Trophoblast cell (in vitro differentiated cells and primary cell): ENCODE measurements at regions not wholly inside any gene's neighbourhood (a gene's known extent, or its start where the extent isn't known, plus 50 kb on each side); places are given as distances from the start of the nearest gene placed in this dataset.

Source experiments
- DNase-seq, 2 donors: peaks; one replicate each; pipeline ENCODE4 v3.0.0-alpha.2; 2016
- H2AFZ ChIP-seq: 2 replicates; pipeline ENCODE4 v1.6.1; 2013; ENCODE audit warnings: low read length, moderate library complexity, mild to moderate bottlenecking; ENCODE audit not compliant: insufficient read depth, poor library complexity
- H2AK5ac ChIP-seq: 2 replicates; pipeline ENCODE4 v1.6.1; 2013; ENCODE audit warnings: mild to moderate bottlenecking, low read length
- H2BK120ac ChIP-seq: 2 replicates; pipeline ENCODE4 v1.6.1; 2013; ENCODE audit warnings: low read length, mild to moderate bottlenecking, moderate library complexity; ENCODE audit not compliant: insufficient read depth, poor library complexity
- H2BK12ac ChIP-seq: 2 replicates; pipeline ENCODE4 v1.6.1; 2013; ENCODE audit warnings: mild to moderate bottlenecking, low read length, moderate library complexity
- H2BK5ac ChIP-seq: 2 replicates; pipeline ENCODE4 v1.6.1; 2013; ENCODE audit warnings: low read length, low read depth, moderate library complexity, mild to moderate bottlenecking; ENCODE audit not compliant: poor library complexity
- H3K14ac ChIP-seq: 2 replicates; pipeline ENCODE4 v1.6.1; 2013; ENCODE audit warnings: mild to moderate bottlenecking, low read length
- H3K18ac ChIP-seq: 2 replicates; pipeline ENCODE4 v1.6.1; 2013; ENCODE audit warnings: mild to moderate bottlenecking, low read length
- H3K23ac ChIP-seq: 2 replicates; pipeline ENCODE4 v1.6.1; 2013; ENCODE audit warnings: low read length
- H3K27ac ChIP-seq: 2 replicates; pipeline ENCODE4 v1.5.1; 2013; ENCODE audit warnings: low read depth, mild to moderate bottlenecking, inconsistent platforms, low read length, moderate library complexity
- H3K27me3 ChIP-seq: 2 replicates; pipeline ENCODE4 v1.6.1; 2013; ENCODE audit warnings: inconsistent platforms, mild to moderate bottlenecking, low read length, moderate library complexity; ENCODE audit not compliant: insufficient read depth
- H3K36me3 ChIP-seq, 2 experiments: 1 replicate in 1 of 2; 2 replicates in 1 of 2; pipeline ENCODE4 v1.6.1; 2013; ENCODE audit warnings: low read length in 2 of 2, mild to moderate bottlenecking in 2 of 2, moderate library complexity in 1 of 2; ENCODE audit not compliant: insufficient read depth in 2 of 2, control insufficient read depth in 1 of 2
- H3K4ac ChIP-seq: 2 replicates; pipeline ENCODE4 v1.6.1; 2013; ENCODE audit warnings: low read depth, mild to moderate bottlenecking, low read length, moderate library complexity
- H3K4me1 ChIP-seq, 2 experiments: 1 replicate in 1 of 2; 2 replicates in 1 of 2; pipeline ENCODE4 v1.6.1; 2013; ENCODE audit warnings: low read length in 2 of 2, mild to moderate bottlenecking in 2 of 2, moderate library complexity in 1 of 2; ENCODE audit not compliant: insufficient read depth in 2 of 2, control insufficient read depth in 1 of 2
- H3K4me2 ChIP-seq: 2 replicates; pipeline ENCODE4 v1.6.1; 2013; ENCODE audit warnings: inconsistent platforms, mild to moderate bottlenecking, low read length, moderate library complexity
- H3K4me3 ChIP-seq: 2 replicates; pipeline ENCODE4 v1.5.1; 2013; ENCODE audit warnings: mild to moderate bottlenecking, low read depth, low read length, inconsistent platforms
- H3K79me1 ChIP-seq: one replicate; pipeline ENCODE4 v1.6.1; 2013; ENCODE audit warnings: low read length
- H3K79me2 ChIP-seq: 2 replicates; pipeline ENCODE4 v1.6.1; 2013; ENCODE audit warnings: low read length, mild to moderate bottlenecking; ENCODE audit not compliant: control insufficient read depth, insufficient read depth, poor library complexity
- H3K9ac ChIP-seq: 2 replicates; pipeline ENCODE4 v1.6.1; 2013; ENCODE audit warnings: mild to moderate bottlenecking, low read length
- H3K9me3 ChIP-seq: 2 replicates; pipeline ENCODE4 v1.6.1; 2013; ENCODE audit warnings: low read depth, mild to moderate bottlenecking, control low read depth, inconsistent platforms, low read length; ENCODE audit not compliant: insufficient read depth
- H4K12ac ChIP-seq: 2 replicates; pipeline ENCODE4 v1.6.1; 2013; ENCODE audit warnings: low read depth, mild to moderate bottlenecking, low read length, moderate library complexity
- H4K8ac ChIP-seq: 2 replicates; pipeline ENCODE4 v1.6.1; 2013; ENCODE audit warnings: low read depth, mild to moderate bottlenecking, low read length, moderate library complexity
- H4K91ac ChIP-seq: one replicate; pipeline ENCODE4 v1.6.1; 2013; ENCODE audit warnings: low read depth, mild to moderate bottlenecking, low read length, moderate library complexity
- WGBS: extraction: QIAGEN DNeasy Blood & Tissue Kit; methylation state at CpG from one replicate; pipeline ENCODE4 v1.1.7; 2013; ENCODE audit warnings: missing lambda C conversion rate; ENCODE audit not compliant: insufficient read length, insufficient coverage; ENCODE audit errors: extremely low coverage; 5-methylcytosine and 5-hydroxymethylcytosine counted together

DNA sequence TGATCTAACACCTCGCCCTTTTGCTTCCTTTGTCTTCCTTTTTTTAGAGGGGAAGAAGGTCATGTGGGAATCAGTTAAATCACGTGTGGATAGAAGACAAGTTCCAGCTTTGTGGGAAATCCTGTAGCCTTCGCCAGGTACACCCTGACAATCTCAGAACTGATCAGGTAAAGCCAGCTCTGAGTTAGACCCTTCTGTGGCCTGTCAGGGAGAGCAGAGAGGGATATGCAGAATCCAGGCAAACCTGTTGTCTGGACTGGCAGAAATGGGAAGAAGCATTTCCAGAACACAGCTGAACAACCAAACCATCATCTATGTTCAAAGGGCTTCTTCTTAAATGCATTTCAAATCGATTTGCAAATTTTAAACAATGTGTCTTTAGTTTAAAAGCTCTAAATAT is 247.4 kb upstream of the FN1 start:
- no peak overlapping the region for H4K8ac ChIP-seq
- no peak for DNase-seq

DNA sequence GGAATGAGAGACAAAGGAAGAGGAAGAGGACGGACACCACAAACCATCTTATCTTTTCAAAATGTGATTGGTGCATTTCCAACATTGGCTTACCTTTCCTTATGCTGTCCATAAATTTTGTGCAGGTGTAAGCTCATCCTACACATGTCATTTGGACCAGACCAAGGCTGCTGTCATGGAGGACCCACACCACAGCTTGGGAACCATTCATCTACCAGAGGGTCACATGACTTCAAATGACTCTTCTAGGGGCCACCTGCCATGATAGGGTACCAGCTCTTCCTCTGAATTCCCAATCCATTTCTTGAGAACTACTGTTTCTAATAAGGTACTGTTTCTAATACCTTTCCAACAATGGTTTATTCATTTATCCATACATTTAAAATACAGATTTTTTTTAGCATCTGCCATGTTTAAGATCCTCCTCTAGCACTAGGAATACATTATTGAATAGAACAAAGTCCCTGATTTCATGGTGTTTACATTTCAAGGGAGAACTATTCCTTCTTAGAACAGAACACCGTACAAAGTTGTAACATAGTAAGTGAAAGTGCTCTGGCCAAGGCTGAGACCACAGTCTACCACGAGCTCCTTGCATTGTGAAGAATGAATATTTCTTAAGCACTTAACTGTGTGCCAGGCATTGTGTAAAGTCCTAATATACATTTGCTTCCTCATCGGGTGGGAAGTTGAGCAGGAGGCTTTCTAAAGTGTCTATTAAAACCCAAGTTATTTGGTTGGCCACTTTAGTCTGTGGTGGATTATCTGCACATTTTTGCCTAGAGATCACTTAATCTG is 246.1 kb upstream of the FN1 start:
- H4K12ac ChIP-seq: no peak overlapping the region

More for the DNA sequence above, 247.4 kb upstream of the FN1 start:
- Histone ChIP-seq H3K4ac (no peak overlapping the region), H3K4me3 (no peak overlapping the region), H2BK12ac (peak overlapping the region; percentile 3), H3K23ac (no peak overlapping the region), H2AK5ac (no peak overlapping the region), H4K12ac (no peak overlapping the region), H3K18ac (no peak overlapping the region), H2BK5ac (peak overlapping the region; percentile 10), H3K79me1 (peaks cover 28% of the 10 kb centered on the region), H3K14ac (no peak overlapping the region), H3K4me2 (no peak overlapping the region), H3K27ac (peak overlapping the region; percentile 68), H3K36me3 (no peaks in the 10 kb centered on the region), H3K79me2 (no peaks in the 10 kb centered on the region), H2AFZ (no peak overlapping the region), H2BK120ac (peak overlapping the region; percentile 15), H3K9me3 (no peaks in the 10 kb centered on the region), H3K27me3 (no peaks in the 10 kb centered on the region), H3K4me1 (peaks cover 2 to 7% of the 10 kb centered on the region in 2 experiments), H3K9ac (no peak overlapping the region), H4K91ac (no peak overlapping the region)
- no CpG with 5 or more reads among the region's 4 CpGs for WGBS

DNA sequence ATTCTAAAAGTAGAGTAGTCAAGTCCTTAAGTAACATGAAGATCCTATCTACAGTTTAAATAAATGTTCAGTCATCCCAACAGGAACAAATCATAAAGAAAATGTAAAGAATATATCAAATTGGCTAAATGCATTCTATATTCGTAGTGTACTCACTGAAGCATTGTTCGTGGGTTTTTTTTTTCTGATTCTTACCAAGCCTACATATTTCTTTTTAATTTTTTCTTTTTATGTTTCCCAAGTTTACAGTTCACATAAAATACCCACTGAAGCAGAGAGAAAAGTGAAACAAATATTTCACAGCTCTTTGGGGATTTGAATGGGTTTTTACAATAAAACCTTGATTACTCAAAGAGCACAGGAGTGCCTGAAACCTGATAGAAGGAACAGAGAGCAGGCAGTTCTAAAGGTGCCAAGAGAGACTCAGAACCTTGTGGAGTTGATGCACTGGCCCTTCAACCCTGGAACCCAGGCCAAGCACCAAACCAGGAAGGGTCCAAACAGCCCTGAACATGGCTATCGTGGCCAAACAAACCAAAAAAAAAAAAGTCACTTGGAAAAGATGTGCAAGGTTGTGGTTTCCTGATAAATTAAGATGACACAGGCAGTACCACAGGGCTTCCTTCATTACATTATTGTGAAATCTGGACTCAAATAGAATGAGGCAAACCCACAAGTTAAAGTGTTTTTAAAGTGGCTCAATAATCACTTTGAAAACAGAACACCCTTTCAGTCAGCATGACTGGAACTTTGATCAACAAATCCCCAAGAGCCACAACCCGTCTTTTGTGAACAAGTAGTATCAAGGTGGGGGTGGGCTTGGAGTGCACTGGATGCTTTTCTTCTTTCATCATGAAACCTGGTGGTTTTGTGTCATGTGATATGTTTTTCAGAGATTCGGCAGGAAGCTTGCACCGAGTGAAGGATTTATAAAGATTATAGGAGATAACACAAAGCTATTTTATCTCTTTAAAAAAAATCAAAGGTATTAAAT is 245.0 kb upstream of the FN1 start:
- peak overlapping the region; percentile 81 for H4K91ac ChIP-seq
- no peak overlapping the region for H3K4me3 ChIP-seq
- H2AFZ ChIP-seq: no peak overlapping the region
- peaks cover 25% of the 10 kb centered on the region for H3K79me1 ChIP-seq
- peak overlapping the region; percentile 50 for H2BK5ac ChIP-seq
- no peaks in the 10 kb centered on the region for H3K9me3 ChIP-seq
- peaks cover 2 to 9% of the 10 kb centered on the region in 2 experiments for H3K4me1 ChIP-seq
- H3K4ac ChIP-seq: no peak overlapping the region
- H4K12ac ChIP-seq: no peak overlapping the region
- peak overlapping the region; percentile 82 for H2BK120ac ChIP-seq
- no peak overlapping the region for H3K23ac ChIP-seq
- H3K27me3 ChIP-seq: no peaks in the 10 kb centered on the region
- DNase-seq: no peak
- H4K8ac ChIP-seq: no peak overlapping the region
- H3K36me3 ChIP-seq: no peaks in the 10 kb centered on the region
- no peak overlapping the region for H3K4me2 ChIP-seq
- H3K18ac ChIP-seq: peak overlapping the region; percentile 37
- H3K27ac ChIP-seq: peak overlapping the region; percentile 90
- no peaks in the 10 kb centered on the region for H3K79me2 ChIP-seq
- WGBS: no CpG with 5 or more reads among the region's 6 CpGs
- H3K9ac ChIP-seq: no peak overlapping the region
- H2BK12ac ChIP-seq: peak overlapping the region; percentile 94
- no peak overlapping the region for H2AK5ac ChIP-seq
- peak overlapping the region; percentile 80 for H3K14ac ChIP-seq

More for the DNA sequence above, 246.1 kb upstream of the FN1 start:
- Histone ChIP-seq H3K27me3 (no peaks in the 10 kb centered on the region), H2AK5ac (peak overlapping the region; percentile 64), H3K4me2 (no peak overlapping the region), H3K4ac (peak overlapping the region; percentile 64), H3K79me2 (no peaks in the 10 kb centered on the region), H3K79me1 (peaks cover 27% of the 10 kb centered on the region), H2AFZ (no peak overlapping the region), H4K91ac (peak overlapping the region; percentile 85), H3K36me3 (no peaks in the 10 kb centered on the region), H3K9ac (no peak overlapping the region), H4K8ac (peak overlapping the region; percentile 54), H3K14ac (peak overlapping the region; percentile 70), H3K27ac (peak overlapping the region; percentile 61), H3K9me3 (no peaks in the 10 kb centered on the region), H2BK120ac (peak overlapping the region; percentile 90), H2BK5ac (peak overlapping the region; percentile 73), H3K23ac (no peak overlapping the region), H3K4me3 (no peak overlapping the region), H3K4me1 (peaks cover 2 to 9% of the 10 kb centered on the region in 2 experiments), H2BK12ac (peak overlapping the region; percentile 89), H3K18ac (no peak overlapping the region)
- no CpG with 5 or more reads among the region's 4 CpGs for WGBS
- DNase-seq: no peak

DNA sequence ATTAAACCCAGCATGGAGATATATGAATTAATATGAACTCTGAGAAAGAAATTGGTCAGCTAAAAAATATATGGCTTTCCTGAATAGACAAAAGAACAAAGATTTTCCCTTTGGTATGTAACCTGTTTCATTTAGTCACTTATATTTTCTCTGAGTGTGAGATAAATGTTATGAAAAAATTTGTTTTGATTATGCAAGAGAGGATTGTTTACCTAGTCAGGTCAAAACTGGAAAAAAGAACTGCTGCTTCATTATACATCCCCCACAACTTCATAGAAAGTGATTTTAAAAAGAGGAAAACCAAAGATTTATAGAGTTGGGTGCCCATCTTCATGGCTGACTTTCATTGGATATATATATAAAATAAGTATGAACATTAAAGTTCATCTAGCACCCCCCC is 242.2 kb upstream of the FN1 start:
- Histone ChIP-seq H3K79me1 (peaks cover 12% of the 10 kb centered on the region), H3K4ac (no peak overlapping the region), H2AFZ (no peak overlapping the region), H3K4me1 (peaks cover 2 to 6% of the 10 kb centered on the region in 2 experiments), H4K91ac (no peak overlapping the region), H3K27me3 (no peaks in the 10 kb centered on the region), H3K27ac (no peak overlapping the region), H4K12ac (no peak overlapping the region), H3K9ac (no peak overlapping the region), H3K4me2 (no peak overlapping the region), H3K18ac (no peak overlapping the region), H3K9me3 (no peaks in the 10 kb centered on the region), H4K8ac (no peak overlapping the region), H2BK5ac (no peak overlapping the region), H3K36me3 (no peaks in the 10 kb centered on the region), H3K4me3 (no peak overlapping the region), H3K23ac (no peak overlapping the region), H2BK120ac (no peak overlapping the region), H3K79me2 (no peaks in the 10 kb centered on the region), H2AK5ac (no peak overlapping the region), H3K14ac (no peak overlapping the region), H2BK12ac (no peak overlapping the region)
- no peak for DNase-seq
